Activated T-cell treated with anti-CD3 and anti-CD28 coated beads for 24 hours (primary cell): ENCODE measurements at regions not wholly inside any gene's neighbourhood (a gene's known extent, or its start where the extent isn't known, plus 50 kb on each side); places are given as distances from the start of the nearest gene placed in this dataset.

ENCODE experiments used
- DNase-seq: peaks from one replicate; pipeline ENCODE4 v3.0.0-alpha.2; 2020; ENCODE audit warnings: low read depth

DNA sequence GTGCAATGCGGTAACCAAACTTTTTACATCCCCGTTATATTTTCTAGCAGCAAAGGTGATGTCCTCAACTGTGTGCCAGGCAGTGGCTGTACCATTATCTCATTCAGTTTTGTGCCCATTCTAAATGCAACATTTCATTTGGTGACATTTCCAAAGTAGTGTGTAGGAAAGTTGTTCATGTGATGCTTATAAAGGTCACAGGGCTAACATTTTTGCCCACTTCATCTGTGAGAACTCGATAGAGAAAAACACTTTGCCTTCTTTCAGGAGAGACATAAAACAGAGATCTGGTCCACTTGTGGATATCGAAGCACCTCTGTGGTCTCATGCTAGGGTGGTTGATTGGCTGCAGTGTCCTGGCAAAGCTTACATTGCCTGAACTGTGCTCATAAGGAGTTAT lies 414.2 kb upstream of the PDE3A start:
- no peak for DNase-seq

DNA sequence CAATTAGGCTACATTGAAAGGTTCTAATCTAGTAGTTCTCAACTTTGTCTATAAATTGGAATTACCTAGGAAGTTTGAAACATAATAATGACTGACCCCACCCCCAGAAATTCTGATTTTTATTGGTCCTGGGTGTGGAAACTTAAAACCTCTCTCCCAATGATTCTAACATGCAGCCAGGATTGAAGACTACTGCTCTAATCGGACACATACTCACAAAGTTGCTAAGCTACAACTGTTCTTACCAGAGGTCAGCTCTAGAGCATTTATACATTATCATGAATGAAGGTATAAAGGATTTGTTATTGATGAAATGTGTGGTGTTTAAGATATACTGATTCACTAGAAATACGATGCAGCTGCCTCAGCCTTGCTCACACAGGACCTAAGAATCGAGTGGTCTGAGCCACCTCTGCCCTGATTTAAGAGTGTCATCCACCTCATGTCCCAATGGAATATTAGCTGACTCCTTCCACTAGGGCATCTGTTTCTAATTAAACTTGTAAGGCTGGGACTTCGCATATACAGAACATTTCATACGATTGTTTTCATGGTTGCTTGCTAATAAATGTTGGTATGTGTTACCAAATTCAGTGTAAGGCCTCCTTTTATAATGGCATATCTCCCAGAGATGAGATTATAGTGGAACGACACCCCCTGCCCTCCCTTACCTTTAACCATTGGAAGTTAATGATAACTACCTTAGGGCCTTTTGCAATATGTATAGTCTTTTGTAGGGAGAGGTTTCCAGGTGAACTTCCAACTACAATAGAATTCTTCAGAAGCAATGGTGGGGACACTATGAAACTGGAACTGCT lies 410.8 kb upstream of the PDE3A start:
- no peak for DNase-seq

DNA sequence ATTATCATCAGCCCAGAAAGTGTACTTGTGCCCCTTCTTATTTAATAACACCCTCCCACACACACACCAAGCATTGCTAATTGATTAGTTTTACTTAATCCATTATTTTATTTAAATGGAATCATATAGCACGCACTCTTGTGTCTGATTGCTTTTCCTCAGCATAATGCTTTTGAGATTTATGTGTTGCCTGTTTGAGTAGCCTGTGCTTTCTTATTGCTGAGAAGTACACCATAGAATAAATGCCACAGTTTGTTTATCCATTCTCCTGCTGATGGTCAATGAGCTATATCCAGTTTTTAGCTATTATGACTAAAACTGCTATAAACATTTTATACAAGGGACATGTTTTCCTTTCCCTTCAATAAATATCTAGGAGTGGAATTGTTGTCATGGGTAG lies 409.9 kb upstream of the PDE3A start:
- DNase-seq: no peak

DNA sequence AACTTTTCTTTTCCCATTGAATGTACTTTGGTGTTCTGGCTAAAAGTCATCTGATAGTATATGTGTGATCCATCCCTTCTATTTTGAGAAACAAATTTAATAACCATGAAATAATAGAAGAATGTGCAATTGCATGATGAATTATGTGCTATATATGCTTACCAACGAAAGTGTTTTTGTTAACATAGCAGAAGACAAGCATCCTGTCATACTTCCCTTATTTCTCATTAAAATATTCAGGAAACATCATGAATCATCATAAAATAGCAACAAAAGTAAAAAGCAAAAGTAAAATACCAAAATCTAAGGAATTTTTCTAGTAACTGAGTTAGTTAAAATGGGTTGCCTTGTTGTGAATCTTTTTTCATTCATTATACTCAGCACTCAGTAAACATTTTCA lies 409.0 kb upstream of the PDE3A start:
- no peak for DNase-seq

DNA sequence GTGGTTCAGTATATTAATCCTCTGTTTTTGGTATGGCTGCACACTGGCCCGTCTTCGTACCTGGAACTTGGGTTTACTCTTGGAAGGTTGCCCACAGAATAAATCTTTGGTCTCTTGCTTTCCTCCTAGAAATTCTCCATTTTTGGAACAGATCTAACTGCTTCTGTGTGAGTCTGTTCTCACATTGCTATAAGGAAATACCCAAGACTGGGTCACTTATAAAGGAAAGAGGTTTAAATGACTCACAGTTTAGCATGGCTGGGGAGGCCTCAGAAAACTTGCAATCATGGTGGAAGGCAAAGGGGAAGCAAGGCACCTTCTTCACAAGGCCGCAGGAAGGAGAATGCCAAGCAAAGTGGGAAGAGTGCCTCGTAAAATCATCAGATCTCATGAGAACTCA lies 407.8 kb upstream of the PDE3A start:
- DNase-seq: no peak

DNA sequence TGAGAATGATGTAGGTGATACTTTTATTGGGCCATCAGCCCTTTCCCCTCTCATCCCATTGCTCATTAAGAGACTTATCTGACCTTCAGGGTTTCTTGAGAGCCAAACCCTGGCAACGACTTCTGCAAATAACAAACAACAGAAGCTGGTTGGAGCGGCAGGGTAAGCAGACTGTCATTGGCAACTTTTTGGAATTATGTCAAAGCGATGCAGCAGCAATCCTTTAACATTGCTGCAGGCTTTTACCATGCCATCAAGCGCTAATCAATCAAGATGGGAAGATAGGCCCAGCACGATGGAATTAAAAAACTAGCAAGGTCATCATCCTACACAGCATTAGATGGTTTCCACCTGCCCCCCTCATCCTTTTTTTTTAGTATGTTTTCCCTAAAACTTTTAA lies 406.1 kb upstream of the PDE3A start:
- DNase-seq: no peak

DNA sequence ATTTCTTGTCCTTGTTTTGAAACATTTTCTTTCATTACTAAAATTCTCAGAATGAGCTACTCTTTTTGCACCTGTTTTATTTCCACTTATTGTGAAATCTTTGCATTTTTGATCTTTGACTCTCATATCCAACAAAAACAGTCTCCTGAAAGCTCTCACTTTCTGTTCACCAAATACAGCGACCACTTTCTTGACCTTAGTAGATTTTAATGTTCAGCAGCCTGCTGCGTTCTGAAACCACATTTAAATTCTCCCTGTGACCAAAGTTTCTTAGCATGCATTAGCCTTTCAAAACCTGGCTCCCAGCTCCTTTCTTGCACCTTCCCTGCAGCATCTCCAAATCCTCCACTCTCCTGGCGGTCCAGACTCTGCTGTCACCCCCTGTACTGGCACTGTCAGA lies 404.4 kb upstream of the PDE3A start:
- DNase-seq: no peak

DNA sequence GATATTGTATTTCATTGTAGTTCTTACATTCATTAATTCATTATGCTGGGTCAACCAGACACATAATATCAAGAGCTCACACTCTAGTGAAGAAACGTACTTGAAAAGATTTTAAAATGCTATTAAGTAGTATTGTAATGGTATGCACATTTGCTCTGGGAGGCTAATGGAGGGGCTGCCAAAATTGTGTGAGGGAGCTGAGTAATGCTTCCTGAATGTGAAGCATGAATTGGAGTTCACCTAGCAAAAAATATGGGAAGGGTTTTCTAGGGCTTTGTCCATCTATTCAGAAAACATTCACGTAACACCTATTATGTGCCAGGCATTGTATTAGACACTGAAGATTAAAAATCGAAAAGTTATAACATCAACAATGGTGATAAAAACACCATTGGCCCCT lies 403.8 kb upstream of the PDE3A start:
- no peak for DNase-seq

DNA sequence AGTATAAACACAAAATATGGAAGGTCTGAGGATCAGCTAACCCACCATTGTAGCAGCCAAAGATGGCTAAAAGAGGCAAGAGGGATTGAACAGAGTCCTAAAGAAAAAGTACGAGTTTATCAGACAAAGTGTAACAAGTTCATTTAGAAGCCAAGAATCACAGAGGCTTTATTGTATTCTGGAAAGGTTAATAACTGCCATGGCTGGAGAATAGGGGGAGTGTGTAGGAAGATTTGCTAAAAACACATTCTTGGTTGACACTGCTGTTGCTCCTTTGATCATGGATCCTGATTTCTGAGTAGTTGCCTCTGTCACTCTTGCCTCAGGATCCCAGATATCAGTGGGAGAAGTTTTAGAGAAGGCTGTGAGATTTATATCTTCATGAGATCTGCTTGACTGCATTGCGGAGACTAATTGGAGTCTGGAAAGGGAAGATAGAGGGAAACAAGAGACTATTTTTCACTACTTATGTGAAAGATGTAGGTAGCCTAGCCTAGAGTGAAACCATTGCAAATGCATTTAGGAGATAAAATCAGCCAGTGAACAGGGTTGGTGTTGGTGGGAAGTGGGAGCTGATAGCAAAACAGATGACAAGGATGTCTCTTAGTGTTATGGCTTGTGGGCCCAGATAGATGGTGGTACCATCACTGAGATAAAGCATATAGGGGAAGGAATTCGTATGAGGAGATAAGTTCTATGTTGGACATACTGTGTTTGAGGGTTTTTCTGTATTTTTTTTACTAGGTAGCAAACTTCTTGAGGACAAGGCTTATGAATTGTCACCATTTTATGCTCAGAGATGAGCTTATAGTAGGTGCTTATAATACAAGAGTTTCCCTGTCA lies 402.9 kb upstream of the PDE3A start:
- DNase-seq: no peak

DNA sequence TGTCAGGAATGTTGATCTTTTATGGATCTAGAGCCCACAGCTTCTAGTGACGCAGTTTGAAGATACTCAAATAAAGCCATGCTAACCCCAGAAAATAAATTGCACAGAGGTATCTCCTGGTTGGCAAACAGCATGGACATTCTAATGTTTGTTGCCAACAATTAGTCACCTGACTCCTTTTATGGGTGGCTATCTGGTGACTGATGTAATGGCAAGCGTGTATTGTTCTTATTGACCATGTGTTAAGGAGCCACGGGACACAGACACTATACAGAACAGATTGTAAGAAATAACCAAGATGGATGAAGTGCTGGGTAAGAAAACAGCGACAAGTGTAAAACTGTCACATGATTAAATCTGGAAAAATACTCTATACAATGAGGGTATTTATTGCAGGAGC lies 401.3 kb upstream of the PDE3A start:
- no peak for DNase-seq

DNA sequence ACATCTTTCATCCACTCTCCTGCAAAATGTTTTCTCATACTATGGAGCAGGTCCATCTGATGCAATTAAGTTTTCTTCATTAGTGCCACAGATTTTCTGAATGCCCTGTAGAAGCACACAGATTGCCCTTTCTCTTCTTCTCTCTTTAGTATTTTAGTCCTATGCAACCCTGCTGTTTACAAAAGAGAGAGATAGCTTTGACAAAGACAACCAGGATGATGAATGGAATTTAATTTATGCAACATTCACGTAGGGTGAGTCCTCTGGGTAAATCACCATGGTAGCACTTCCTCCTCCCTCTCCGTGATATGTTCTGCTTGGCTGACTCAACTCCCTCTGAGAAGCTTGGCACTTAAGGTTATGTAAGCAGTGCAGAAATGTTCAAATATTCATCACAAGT lies 400.9 kb upstream of the PDE3A start:
- no peak for DNase-seq

DNA sequence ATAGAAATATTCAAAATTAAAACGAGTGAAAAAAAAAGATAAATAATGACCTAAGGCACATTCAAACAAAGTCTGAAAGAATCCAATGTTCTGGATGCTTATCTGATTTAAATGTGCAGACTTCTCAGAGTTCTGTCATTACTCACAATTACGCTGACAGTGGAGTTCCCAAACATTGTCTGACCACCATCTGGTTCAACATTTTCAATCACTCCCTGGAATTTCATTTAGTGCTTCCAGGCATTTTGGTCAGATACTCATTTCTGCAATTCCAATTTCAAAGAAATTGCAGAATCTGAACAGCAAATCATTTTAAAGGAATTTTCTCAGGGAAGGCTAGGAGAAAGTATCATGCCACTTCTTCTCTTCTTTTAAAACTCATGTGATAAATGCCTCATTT lies 398.2 kb upstream of the PDE3A start:
- DNase-seq: no peak

DNA sequence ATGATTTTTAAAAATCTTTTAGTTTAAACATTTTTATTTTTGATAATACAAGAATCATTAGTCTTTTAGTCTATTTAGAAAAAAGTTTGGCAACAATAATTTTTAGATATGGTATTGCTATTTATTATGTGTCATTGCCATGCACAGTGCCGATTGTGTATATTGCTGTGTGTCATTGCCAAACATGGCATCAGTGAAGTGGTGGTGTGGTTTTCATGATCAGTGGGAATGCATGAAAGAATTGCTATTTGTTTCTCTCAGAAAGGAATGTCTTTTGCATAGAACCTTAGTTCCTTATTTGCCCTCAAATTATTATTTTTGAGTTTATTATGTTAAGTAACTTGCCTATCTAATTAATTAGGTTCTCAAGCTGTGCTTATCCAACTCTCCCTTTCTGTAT lies 397.5 kb upstream of the PDE3A start:
- no peak for DNase-seq

DNA sequence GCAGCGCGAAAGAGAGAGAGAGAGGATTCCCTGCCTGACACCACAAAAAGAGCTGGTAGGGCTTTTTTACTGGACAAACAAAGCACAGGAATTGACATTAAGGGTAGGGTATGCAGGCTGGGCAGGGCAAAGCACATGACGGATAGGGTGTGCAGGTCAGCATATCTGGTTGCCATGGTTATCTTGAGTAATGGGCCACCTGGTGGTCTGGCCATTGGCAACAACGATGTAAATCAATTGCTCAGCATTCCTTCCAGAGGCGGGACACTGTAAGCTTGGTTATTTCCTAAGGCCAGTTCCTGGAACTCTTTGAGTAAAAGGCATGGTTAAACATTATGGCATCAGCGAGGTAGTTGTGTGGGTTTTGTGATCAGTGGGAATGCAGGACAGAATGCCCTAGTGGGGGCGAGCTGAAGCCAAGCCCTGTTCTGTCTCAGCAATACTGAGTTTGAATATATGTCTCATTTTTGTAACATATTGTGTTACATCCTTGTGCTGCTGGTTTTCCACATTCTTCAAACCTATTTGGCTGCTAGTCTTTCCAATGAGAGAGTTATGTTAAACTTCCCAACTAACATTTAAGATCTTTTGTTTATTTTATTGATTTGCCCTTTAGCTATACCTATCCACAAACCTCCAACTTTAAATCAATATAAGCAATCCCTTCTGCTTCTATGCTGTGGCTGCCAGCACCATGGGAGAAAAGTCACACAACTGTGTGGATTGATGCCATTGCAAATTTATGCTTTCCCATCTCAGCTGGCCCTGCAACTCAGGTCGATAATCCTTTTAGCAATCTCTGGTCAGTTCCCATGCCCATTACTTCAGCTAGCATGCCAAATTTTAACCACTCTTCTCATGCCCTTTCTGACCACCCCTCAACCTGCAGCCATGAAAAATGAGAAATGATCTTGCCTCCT lies 396.7 kb upstream of the PDE3A start:
- no peak for DNase-seq

DNA sequence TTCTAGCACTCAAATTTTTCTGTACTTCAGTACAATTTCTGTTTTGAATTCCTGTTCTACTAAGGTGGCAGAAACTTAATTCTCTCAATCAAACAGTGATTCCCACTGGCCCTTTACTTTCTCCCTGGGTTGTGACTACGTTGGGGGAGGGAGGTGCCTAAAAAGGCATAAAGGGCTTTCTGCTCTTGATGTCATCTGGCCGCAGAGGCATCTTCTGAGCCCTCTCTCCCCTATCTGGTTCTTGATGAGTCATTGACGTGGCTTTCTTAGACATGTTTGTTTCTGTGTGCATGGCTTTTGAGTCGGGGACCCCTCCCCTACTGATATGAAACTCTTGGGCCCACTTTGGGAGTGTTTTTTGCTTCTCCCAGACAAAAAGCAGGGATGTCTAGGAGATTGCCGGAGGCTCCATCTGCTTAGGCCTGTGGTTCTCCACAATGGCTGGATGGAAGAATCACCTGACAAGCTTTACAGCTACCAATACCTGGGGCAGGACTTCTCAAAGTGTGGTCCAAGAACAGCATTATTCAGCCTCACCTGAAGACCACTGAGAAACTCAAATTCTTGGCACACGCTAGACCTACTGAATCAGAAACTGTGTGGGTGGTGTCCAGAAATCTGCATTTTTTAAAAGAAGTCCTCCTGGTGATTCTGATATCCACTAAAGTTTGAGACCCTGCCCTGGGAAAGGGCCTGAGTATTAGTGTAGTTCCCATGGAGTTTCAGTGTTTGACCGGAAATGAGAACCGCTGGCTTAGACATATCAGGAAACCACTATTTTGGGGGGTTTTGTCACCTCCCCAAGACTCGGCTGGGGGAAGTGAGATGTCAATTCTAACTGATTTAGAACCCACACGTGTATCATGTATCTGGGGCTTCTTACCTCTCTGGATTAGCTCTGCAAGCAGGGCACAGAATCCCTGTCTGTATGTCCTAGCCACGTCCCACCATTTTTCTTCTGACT lies 395.7 kb upstream of the PDE3A start:
- no peak for DNase-seq

DNA sequence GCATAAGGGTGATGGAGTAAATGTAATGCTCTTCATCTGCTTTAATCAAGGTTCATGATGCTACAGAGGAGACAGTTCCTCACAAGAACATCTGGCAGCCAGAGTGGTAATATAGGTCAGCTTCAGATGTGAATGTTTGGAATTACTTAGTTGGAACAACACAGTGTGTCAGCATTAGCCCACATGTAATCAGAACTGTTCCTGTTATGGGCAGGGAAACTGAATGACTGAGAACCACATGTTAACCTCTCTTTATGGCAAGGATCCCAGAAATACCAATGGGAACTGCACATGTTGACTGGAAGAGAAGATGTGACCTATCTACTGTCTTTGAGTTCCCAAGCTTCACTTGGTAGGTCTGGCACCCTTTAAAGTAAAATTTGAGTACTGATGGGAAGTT lies 390.1 kb upstream of the PDE3A start:
- DNase-seq: no peak

DNA sequence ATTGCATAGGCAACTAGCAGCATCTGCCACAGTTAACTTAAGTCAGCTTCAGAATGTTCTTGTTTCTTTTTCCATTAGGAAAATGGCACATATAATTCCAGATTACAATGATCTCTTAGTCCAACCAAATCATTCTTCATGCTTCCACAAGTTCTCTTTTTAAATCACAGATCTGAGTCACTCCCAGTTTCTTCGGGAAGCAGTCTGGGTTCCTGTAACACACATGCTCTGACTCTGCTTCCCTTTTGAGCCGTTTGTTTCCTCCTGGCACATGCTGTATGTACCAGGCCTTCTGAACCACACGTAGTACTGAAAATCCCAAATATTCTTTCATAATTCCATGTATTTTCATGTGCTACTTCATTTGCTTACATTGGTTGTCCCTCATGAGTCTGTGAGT lies 388.8 kb upstream of the PDE3A start:
- no peak for DNase-seq

DNA sequence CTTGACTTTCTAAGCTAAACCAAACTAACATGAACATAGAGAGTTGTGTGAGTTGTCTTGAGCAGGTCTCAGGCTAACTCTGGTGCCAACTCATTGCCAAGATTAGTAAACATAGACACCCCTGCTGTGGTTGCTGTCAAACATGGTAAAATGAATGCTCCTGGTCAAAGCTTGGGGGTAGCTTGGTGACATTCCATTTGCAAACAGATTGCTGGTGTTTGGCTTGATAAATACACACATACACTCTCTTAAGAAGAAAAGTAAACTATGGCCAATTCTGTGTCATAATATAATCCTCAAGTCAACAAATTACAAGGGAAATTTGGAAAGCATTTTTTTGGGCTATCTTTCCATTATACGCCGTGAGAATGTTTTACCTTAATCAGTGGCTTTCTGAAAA lies 386.4 kb upstream of the PDE3A start:
- DNase-seq: no peak

DNA sequence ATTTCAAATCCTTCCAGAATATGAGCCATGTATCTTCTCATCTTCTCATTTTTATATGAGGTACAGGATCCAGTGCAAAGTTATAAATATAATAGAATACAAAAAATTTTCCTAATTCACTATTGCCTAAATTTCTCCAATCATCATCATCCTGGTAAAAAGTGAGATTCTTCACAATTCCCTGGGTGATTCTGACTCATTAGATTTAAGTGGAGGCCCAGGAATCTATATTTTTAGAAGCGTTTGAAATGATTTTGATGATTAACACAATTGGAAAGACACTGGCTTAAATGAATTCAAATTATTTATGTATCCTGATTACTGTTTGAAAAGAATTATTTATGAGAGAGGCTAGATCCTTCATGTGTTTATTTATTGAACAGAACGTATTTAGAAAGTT lies 380.3 kb upstream of the PDE3A start:
- no peak for DNase-seq

DNA sequence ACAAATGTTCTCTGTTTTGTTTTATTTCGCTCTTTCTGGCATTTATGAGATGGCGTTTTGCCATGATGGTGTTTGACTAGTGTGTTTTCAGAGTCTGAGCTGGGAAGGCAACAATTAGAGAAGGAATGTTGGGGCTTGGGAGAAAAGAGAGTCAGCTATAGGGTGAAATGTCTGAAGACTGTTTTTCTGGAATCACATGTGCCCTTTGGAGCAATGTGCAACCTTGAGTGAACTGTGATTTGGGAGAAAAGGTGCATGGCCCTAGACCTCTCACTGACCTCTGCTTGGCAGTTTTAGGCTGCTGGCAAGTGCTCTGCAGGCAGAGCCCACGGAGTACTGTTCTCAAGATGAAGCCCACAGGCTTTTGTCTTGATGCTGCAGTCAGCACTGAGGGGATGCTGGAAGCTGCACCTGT lies 379.9 kb upstream of the PDE3A start:
- DNase-seq: no peak

DNA sequence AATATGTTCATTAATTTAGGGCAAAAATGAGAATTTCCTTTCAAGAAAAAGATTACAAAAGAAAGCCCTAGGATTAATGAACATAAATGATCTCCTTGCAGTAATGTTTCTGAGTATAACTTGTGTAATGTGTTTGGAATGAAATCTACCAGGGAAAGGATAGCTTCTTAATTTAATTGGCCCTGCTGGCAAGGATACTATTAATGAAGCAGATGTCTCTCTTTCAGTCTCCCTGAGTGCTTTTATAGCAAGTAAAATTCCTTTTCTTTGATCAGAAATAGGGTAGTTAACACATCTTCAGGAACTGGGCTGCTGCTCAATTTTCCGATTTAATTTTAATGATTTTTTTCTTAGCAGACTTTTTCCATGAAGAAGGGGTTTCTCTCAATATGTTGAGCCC lies 379.4 kb upstream of the PDE3A start:
- DNase-seq: no peak
